ENCODE measurements at regions not wholly inside any gene's neighbourhood (a gene's known extent, or its start where the extent isn't known, plus 50 kb on each side); places are given as distances from the start of the nearest gene placed in this dataset.

- Mint-ChIP-seq H3K9me3 (peaks cover 5% of the 10 kb centered on the region; the same call in 2 of the 3 replicates), H3K4me1 (peaks cover 49% of the 10 kb centered on the region), H3K27ac (no peak overlapping the region; the same call in 1 of the 2 replicates), H3K36me3 (ENCODE audit: low read depth) (peaks cover 11% of the 10 kb centered on the region; the same call in 1 of the 3 replicates), H3K27me3 (ENCODE audit: insufficient read depth, low read depth, poor library complexity) (peaks cover 5% of the 10 kb centered on the region), H3K4me3 (no peak overlapping the region)
- Histone ChIP-seq H3K36me3 (ENCODE audit: insufficient read depth) (no peaks in the 10 kb centered on the region), H4K20me1 (replicated peaks; ENCODE audit: insufficient read depth) (no peaks in the 10 kb centered on the region), H3F3A (replicated peaks; ENCODE audit: low read depth) (no peaks in the 10 kb centered on the region), H3K4me2 (no peak overlapping the region), H3K9me2 (ENCODE audit: insufficient read depth) (peaks cover 5% of the 10 kb centered on the region; the same call in 1 of the 2 replicates), H3K79me2 (replicated peaks; ENCODE audit: insufficient read depth) (no peaks in the 10 kb centered on the region), H3K27me3 (ENCODE audit: insufficient read depth) (no peaks in the 10 kb centered on the region), H2AFZ (no peak overlapping the region), H3K27ac (ENCODE audit: low read depth) (no peak overlapping the region), H3K4me1 (ENCODE audit: insufficient read depth) (peaks cover 32% of the 10 kb centered on the region), H3K4me3 (no peak overlapping the region)
- ATAC-seq: no peak
- DNase-seq (ENCODE audit: low spot score): no peak
- TF ChIP-seq CTCF (conservative IDR thresholded peaks at IDR 0.05; ENCODE audit: low read depth in 2 of 2) (peak; percentile 28 to 52; a peak in 3 of 4 replicates), CREB1 (CRISPR knock-in tag; IDR thresholded peaks at IDR 0.05; ENCODE audit: low read depth) (no peak)
These were observed 389.2 kb downstream of the EFNB2 start for GRCh38 chr13:106145997-106146864.

GRCh38 chr13:106145070-106145469 lies 390.4 kb downstream of the EFNB2 start:
- DNase-seq (ENCODE audit: low spot score): no peak
- Mint-ChIP-seq H3K27me3 (ENCODE audit: insufficient read depth, low read depth, poor library complexity) (peaks cover 5% of the 10 kb centered on the region), H3K4me1 (peaks cover 46% of the 10 kb centered on the region), H3K4me3 (no peak overlapping the region), H3K9me3 (peaks cover 5% of the 10 kb centered on the region; the same call in 2 of the 3 replicates), H3K27ac (peak overlapping the region; percentile 62), H3K36me3 (ENCODE audit: low read depth) (peaks cover 11% of the 10 kb centered on the region; the same call in 1 of the 3 replicates)
- Histone ChIP-seq H2AFZ (no peak overlapping the region), H3K4me2 (no peak overlapping the region), H3K27ac (ENCODE audit: low read depth) (no peak overlapping the region), H3K9me2 (ENCODE audit: insufficient read depth) (peaks cover 5% of the 10 kb centered on the region; the same call in 1 of the 2 replicates), H3K4me3 (no peak overlapping the region), H3K36me3 (ENCODE audit: insufficient read depth) (no peaks in the 10 kb centered on the region), H3K27me3 (ENCODE audit: insufficient read depth) (no peaks in the 10 kb centered on the region), H4K20me1 (replicated peaks; ENCODE audit: insufficient read depth) (no peaks in the 10 kb centered on the region), H3K79me2 (replicated peaks; ENCODE audit: insufficient read depth) (no peaks in the 10 kb centered on the region), H3F3A (replicated peaks; ENCODE audit: low read depth) (no peaks in the 10 kb centered on the region), H3K4me1 (ENCODE audit: insufficient read depth) (peaks cover 32% of the 10 kb centered on the region)
- ATAC-seq: no peak
- TF ChIP-seq REST (IDR thresholded peaks at IDR 0.05; ENCODE audit: unreplicated experiment) (no peak), EZH2 (IDR thresholded peaks at IDR 0.05; ENCODE audit: low read depth, unreplicated experiment) (no peak), NANOG (IDR thresholded peaks at IDR 0.05; ENCODE audit: borderline replicate concordance) (no peak), STAT1 (IDR thresholded peaks at IDR 0.05; ENCODE audit: unreplicated experiment) (no peak), JUNB (IDR thresholded peaks at IDR 0.05; ENCODE audit: unreplicated experiment) (no peak), CTCF (conservative IDR thresholded peaks at IDR 0.05; ENCODE audit: low read depth in 2 of 2) (no peak)

Measured in GM23338 (cell line).